Ishikawa (cell line): ENCODE measurements at regions not wholly inside any gene's neighbourhood (a gene's known extent, or its start where the extent isn't known, plus 50 kb on each side); places are given as distances from the start of the nearest gene placed in this dataset.

Experiments used
- EP300 ChIP-seq: IDR thresholded peaks from 2 replicates; pipeline ENCODE4 v1.6.1; 2012; ENCODE audit warnings: borderline replicate concordance
- NFIC ChIP-seq: IDR thresholded peaks from 2 replicates; pipeline ENCODE4 v1.6.1; 2012
- RAD21 ChIP-seq: IDR thresholded peaks from 2 replicates; pipeline ENCODE4 v1.6.1; 2012; ENCODE audit warnings: low read depth
- TAF1 ChIP-seq: IDR thresholded peaks from 2 replicates; pipeline ENCODE4 v1.6.1; 2012; ENCODE audit warnings: low read depth, mild to moderate bottlenecking
- YY1 ChIP-seq: IDR thresholded peaks from 2 replicates; pipeline ENCODE4 v1.6.1; 2012; ENCODE audit warnings: low read depth
- TF ChIP-seq, protein P1 (sequence below): IDR thresholded peaks from 2 replicates; pipeline ENCODE4 v1.6.1; 2012; ENCODE audit warnings: low read depth, mild to moderate bottlenecking

DNA sequence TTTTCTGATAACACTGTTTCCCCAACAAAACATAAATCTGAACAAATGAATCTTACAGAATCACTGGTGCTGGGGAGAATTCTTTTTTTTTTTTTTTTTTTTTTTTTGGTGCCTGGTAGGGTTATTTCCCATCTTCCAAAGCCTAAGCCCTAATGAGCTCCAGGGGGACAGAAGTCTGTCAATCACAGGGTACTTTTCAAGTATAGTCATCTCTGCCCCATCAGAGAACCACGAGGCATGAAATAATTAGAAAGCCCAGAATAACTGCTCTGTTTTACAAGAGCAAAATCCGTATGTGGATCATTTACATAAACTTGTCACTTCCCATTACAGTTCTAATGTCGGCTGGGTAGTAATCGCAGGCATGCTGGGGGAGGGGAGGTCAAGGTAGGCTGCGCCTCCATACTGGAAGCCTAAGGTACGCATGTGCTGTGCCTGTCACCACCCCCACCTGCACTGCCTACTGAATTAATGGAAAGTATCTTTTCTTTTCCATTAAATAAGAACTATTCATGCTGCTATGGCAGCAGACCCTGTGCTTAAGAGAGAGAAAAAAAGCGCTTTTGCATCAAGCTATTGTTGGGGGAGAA is 164.7 kb upstream of the LEF1 start:
- TF ChIP-seq YY1: no peak
- TF ChIP-seq RAD21: no peak
- no peak for TF ChIP-seq TAF1
- TF ChIP-seq NFIC: no peak
- no peak for TF ChIP-seq EP300
- TF ChIP-seq, protein P1, sequence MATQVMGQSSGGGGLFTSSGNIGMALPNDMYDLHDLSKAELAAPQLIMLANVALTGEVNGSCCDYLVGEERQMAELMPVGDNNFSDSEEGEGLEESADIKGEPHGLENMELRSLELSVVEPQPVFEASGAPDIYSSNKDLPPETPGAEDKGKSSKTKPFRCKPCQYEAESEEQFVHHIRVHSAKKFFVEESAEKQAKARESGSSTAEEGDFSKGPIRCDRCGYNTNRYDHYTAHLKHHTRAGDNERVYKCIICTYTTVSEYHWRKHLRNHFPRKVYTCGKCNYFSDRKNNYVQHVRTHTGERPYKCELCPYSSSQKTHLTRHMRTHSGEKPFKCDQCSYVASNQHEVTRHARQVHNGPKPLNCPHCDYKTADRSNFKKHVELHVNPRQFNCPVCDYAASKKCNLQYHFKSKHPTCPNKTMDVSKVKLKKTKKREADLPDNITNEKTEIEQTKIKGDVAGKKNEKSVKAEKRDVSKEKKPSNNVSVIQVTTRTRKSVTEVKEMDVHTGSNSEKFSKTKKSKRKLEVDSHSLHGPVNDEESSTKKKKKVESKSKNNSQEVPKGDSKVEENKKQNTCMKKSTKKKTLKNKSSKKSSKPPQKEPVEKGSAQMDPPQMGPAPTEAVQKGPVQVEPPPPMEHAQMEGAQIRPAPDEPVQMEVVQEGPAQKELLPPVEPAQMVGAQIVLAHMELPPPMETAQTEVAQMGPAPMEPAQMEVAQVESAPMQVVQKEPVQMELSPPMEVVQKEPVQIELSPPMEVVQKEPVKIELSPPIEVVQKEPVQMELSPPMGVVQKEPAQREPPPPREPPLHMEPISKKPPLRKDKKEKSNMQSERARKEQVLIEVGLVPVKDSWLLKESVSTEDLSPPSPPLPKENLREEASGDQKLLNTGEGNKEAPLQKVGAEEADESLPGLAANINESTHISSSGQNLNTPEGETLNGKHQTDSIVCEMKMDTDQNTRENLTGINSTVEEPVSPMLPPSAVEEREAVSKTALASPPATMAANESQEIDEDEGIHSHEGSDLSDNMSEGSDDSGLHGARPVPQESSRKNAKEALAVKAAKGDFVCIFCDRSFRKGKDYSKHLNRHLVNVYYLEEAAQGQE: no peak
